ENCODE measurements at regions not wholly inside any gene's neighbourhood (a gene's known extent, or its start where the extent isn't known, plus 50 kb on each side); places are given as distances from the start of the nearest gene placed in this dataset.

- in situ Hi-C loops (cut with MboI) (no loop called here), intact Hi-C loops (cut with micrococcal nuclease; ENCODE audit: unreplicated experiment) (no loop called here)
- CTCF ChIA-PET, result no interaction called here
- POLR2A ChIA-PET, result no interaction called here
- no peak for ATAC-seq
- H3K27me3 ChIP-seq (replicated peaks in 1 of 2; ENCODE audit: control insufficient read depth in 2 of 2, insufficient read depth in 2 of 2, low read length in 1 of 2), result no peaks in the 10 kb centered on the region
- DNase-seq (ENCODE audit: low read depth, low spot score), result no peak
- no peaks in the 10 kb centered on the region for H3K4me1 ChIP-seq (ENCODE audit: control insufficient read depth, insufficient read depth, low read length)
- H3K4me2 ChIP-seq (ENCODE audit: control insufficient read depth, insufficient read depth), result no peak overlapping the region
- H4K20me1 ChIP-seq (ENCODE audit: control insufficient read depth, insufficient read depth), result no peaks in the 10 kb centered on the region
- no peaks in the 10 kb centered on the region for H3K36me3 ChIP-seq (ENCODE audit: control insufficient read depth in 2 of 2, insufficient read depth in 2 of 2, low read length in 1 of 2)
- H3K9me3 ChIP-seq (replicated peaks; ENCODE audit: control insufficient read depth, insufficient read depth, low read length), result no peaks in the 10 kb centered on the region
- no peak overlapping the region for H2AFZ ChIP-seq (ENCODE audit: control insufficient read depth, low read depth, low read length)
- H3K27ac ChIP-seq (ENCODE audit: control insufficient read depth, insufficient read depth), result no peak overlapping the region
- no peak overlapping the region for H3K9ac ChIP-seq (ENCODE audit: control insufficient read depth, insufficient read depth, low read length)
- no peak for FAIRE-seq
- no peaks in the 10 kb centered on the region for H3K79me2 ChIP-seq (ENCODE audit: control insufficient read depth, insufficient read depth, low read length)
- RAD21 ChIA-PET (ENCODE audit: unreplicated experiment), result no interaction called here
- SMC1A ChIA-PET (ENCODE audit: uncharacterized antibody, unreplicated experiment), result interaction anchor here (1.0 kb wide), 1 partner anchor 34 kb away, joined by 3 read pairs; no protein-coding TSS in a partner anchor
- no TSS peak for BruUV-seq (replicated peaks)
- no peak for TF ChIP-seq EGR1 (IDR thresholded peaks at IDR 0.05; ENCODE audit: borderline replicate concordance in 1 of 2, low read depth in 2 of 2, low read length in 2 of 2)
- no peak for TF ChIP-seq CHD4 (IDR thresholded peaks at IDR 0.05)
- TF ChIP-seq RB1 (IDR thresholded peaks at IDR 0.05; ENCODE audit: borderline replicate concordance), result no peak
- TF ChIP-seq ZBED1 (IDR thresholded peaks at IDR 0.05; ENCODE audit: borderline replicate concordance), result no peak
- no peak for TF ChIP-seq ZBTB11 (CRISPR knock-in tag; IDR thresholded peaks at IDR 0.05)
- no peak for TF ChIP-seq POLR2AphosphoS5 (IDR thresholded peaks at IDR 0.05; ENCODE audit: low read length)
- TF ChIP-seq POLR2AphosphoS2 (IDR thresholded peaks at IDR 0.05; ENCODE audit: low read depth, low read length), result no peak
- TF ChIP-seq CHD2 (IDR thresholded peaks at IDR 0.05; ENCODE audit: borderline replicate concordance, low read depth, low read length), result no peak
- TF ChIP-seq SMAD5 (IDR thresholded peaks at IDR 0.05; ENCODE audit: low read depth), result no peak
- TF ChIP-seq ZZZ3 (IDR thresholded peaks at IDR 0.05; ENCODE audit: control insufficient read depth, insufficient read length, low read depth), result no peak
- no peak overlapping the region for H3K4me3 ChIP-seq
These were observed 1424.9 kb upstream of the PCDH7 start for GRCh38 chr4:29295280-29295679.

All from GM12878 (cell line).